HFF-Myc (cell line): ENCODE measurements at regions not wholly inside any gene's neighbourhood (a gene's known extent, or its start where the extent isn't known, plus 50 kb on each side); places are given as distances from the start of the nearest gene placed in this dataset.

Experiments used
- DNase-seq: peaks from one replicate; pipeline ENCODE4 v3.0.0-alpha.2; 2011; ENCODE audit warnings: low read depth; ENCODE audit errors: extremely low read depth
- H3K4me3 ChIP-seq: replicated peaks from 2 replicates; pipeline ENCODE4 v1.5.1; 2011; ENCODE audit warnings: low read depth, mild to moderate bottlenecking, control low read depth, low read length
- CTCF ChIP-seq: IDR thresholded peaks from 2 replicates; pipeline ENCODE4 v1.5.1; 2012; ENCODE audit warnings: mild to moderate bottlenecking, low read depth, low read length, control low read depth; ENCODE audit errors: missing control alignments

DNA sequence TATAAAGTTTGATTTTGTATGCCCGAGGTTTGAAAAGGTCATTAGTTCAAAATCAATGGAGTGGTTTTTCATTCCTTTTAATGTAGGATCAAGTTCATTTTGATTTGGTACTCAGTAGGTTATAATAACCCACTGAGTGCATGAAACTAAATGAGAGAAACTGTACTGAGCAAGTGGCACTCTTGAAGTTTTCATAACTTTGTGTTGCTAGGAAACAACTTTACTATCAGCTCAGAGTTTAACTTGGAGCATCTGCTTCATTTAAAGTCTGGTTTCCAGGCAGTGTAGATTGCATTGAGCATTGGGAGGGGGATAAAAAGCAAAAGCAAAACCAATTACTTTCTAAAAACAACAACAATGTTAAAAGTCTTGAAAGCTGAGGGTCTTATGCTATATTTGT is 1361.6 kb upstream of the CHAC2 start:
- H3K4me3 ChIP-seq = no peak overlapping the region
- no peak for DNase-seq
- TF ChIP-seq CTCF = no peak

DNA sequence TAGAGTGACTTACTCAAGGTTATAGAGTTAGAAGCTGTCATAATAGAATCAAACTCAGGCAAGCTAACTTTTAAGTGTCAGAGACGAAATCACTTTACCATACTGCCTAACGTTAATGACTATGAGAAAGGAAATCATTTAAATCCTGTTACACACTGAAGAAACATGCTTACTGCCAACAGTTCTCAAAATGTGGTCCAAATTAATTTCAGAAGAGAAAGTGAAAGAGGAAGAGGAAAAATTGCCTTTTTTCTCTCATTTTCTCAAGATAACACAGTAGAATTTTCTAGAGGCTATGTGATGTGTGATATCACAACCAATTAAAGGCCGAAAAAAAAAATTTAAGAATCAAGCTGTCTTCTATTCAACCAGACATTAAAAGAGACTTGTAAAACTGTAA is 1362.7 kb upstream of the CHAC2 start:
- no peak overlapping the region for H3K4me3 ChIP-seq
- no peak for DNase-seq
- no peak for TF ChIP-seq CTCF

- no peak overlapping the region for H3K4me3 ChIP-seq
- no peak for TF ChIP-seq CTCF
- DNase-seq = no peak
Observed at GRCh38 chr2:52404046-52404445, 1363.6 kb upstream of the CHAC2 start.

- TF ChIP-seq CTCF = no peak
- no peak for DNase-seq
- no peak overlapping the region for H3K4me3 ChIP-seq
Observed at GRCh38 chr2:52402128-52402527, 1365.5 kb upstream of the CHAC2 start.

DNA sequence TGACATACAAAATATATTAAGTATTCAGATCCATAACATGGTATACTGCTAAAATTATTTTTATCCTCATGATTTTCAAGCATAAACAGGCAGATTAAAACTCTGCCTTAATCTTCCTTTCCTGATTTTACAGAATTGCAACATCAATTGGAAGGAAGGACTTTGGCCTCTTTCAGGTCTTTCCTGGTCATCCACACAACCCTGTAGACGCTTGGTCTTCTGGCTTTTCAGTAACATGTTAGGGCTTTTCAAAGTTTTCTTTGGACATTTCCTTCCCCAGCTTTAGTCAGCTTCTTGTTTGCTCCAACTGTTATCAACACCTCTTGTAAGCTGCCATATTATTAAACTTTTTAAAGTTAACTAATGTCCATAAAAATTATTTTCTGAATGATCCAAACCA is 1364.9 kb upstream of the NRXN1 start:
- no peak for DNase-seq
- no peak for TF ChIP-seq CTCF
- H3K4me3 ChIP-seq = no peak overlapping the region

DNA sequence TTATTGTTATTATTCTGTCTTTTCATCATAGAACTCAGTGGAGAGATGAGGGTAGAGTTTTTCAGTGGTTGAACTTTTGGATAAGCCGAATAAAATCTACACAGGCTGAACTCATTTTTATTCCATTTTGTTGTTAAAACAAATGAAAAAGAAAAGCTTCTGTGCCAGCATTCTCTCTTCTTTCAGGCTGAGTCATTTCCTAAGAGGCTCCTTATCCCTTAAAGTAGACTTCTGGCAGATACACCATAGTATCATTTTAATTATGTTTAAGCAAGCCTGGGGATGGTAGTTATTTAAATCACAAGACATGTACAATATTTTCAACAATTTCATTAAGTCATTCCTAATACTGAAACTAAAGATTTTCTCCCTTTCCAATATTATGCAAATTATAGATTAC is 1364.0 kb upstream of the NRXN1 start:
- H3K4me3 ChIP-seq = no peak overlapping the region
- no peak for DNase-seq
- TF ChIP-seq CTCF = no peak

DNA sequence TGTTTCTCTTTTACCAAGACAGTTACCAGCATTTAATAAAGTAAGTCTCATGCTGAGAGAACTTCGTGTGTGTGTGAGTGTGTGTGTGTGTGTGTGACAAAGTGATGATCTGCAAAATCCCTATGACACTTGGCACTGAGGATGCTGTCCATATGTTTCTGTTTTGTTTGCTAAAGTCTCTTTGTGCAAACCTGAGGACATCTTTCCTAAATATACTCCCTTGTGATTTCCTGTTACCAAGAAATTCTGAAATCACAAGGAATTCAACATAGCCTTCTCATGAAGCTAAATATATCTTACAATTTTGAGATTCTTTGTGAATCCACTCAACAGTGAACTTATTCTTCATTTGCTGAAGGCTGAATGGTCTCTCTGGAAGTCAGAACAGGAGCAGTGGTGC is 1359.7 kb upstream of the NRXN1 start:
- no peak for DNase-seq
- TF ChIP-seq CTCF = no peak
- H3K4me3 ChIP-seq = no peak overlapping the region
